Bronchial epithelial cell (primary cell): ENCODE measurements at regions not wholly inside any gene's neighbourhood (a gene's known extent, or its start where the extent isn't known, plus 50 kb on each side); places are given as distances from the start of the nearest gene placed in this dataset.

Experiments
- DNase-seq: peaks from one replicate; pipeline ENCODE4 v3.0.0-alpha.2; 2010; ENCODE audit warnings: low read depth
- FAIRE-seq: peaks from 2 replicates; lab custom pipeline; 2011; peaks lifted over from hg19 to GRCh38; lab: Jason Lieb, UNC
- H3K27me3 ChIP-seq: 2 replicates; pipeline ENCODE4 v1.5.1; 2011; ENCODE audit warnings: low read length; ENCODE audit not compliant: control insufficient read depth, insufficient read depth
- H3K36me3 ChIP-seq: 2 replicates; pipeline ENCODE4 v1.5.1; 2011; ENCODE audit warnings: low read length; ENCODE audit not compliant: control insufficient read depth, insufficient read depth
- H3K4me3 ChIP-seq: 2 replicates; pipeline ENCODE4 v1.5.1; 2011; ENCODE audit warnings: mild to moderate bottlenecking, low read depth, low read length, control low read depth
- CTCF ChIP-seq: IDR thresholded peaks from 2 replicates; pipeline ENCODE4 v1.5.1; 2011; ENCODE audit warnings: mild to moderate bottlenecking, moderate library complexity, low read length, control low read depth, inconsistent platforms; ENCODE audit not compliant: insufficient read depth, severe bottlenecking

- no peak overlapping the region for H3K4me3 ChIP-seq
- FAIRE-seq (no peak), DNase-seq (no peak)
- no peaks in the 10 kb centered on the region for H3K27me3 ChIP-seq
- TF ChIP-seq CTCF: no peak
- no peaks in the 10 kb centered on the region for H3K36me3 ChIP-seq
Observed at GRCh38 chr13:58985845-58986244, 1177.9 kb downstream of the DIAPH3 start.

DNA sequence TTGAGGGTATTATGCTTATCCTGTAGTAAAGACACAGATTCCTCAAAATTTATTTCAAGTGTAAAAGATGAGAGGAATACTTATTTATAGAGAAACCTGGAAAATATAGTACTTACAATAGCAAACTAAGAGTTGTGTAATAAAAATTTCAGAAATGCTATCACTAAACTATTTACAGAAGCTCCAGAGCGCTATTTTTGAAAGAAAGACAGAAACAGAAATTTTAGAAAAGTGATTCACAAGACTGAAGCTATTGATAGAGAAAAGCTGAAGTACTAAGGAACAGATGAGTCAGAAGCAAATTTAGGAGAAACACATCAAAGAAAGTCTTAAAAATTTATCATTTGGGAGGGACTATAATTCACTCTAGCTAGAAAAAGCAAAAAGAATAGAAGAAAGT lies 1174.2 kb downstream of the DIAPH3 start:
- no peak for DNase-seq
- Histone ChIP-seq H3K4me3 (no peak overlapping the region), H3K27me3 (no peaks in the 10 kb centered on the region), H3K36me3 (no peaks in the 10 kb centered on the region)
- no peak for TF ChIP-seq CTCF
- no peak for FAIRE-seq

DNA sequence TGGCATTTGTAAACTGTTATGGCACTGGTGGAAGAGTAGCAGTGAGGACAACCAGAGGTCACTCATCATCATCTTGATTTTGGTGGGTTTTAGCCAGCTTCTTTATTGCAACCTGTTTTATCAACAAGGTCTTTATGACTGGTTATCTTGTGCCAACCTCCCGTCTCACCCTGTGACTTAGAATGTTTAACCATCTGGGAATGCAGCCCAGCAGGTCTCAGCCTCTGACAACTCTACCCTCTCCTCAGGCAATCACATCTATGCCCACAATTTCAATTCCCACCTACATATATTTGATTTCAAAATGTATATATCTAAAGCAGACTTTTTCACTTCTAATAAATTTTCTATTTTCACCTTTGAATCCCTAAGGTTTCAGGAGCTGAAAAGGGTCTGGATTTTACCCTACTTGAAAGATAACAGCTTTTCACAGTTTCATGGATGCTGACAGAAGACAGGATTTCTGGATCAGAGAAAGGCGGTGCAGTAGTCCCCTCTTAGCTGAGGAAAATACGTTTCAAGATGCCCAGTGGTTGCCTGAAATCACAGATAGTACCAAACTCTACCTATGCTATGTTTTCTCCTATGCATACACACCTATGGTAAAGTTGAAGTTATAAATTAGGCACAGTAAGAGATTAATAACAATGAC lies 1171.8 kb downstream of the DIAPH3 start:
- DNase-seq (peak; percentile 33), FAIRE-seq (no peak)
- Histone ChIP-seq H3K4me3 (no peak overlapping the region), H3K36me3 (no peaks in the 10 kb centered on the region), H3K27me3 (no peaks in the 10 kb centered on the region)
- TF ChIP-seq CTCF: no peak

GRCh38 chr13:58992478-58993042 lies 1171.2 kb downstream of the DIAPH3 start:
- Histone ChIP-seq H3K27me3 (no peaks in the 10 kb centered on the region), H3K36me3 (no peaks in the 10 kb centered on the region), H3K4me3 (no peak overlapping the region)
- no peak for DNase-seq
- no peak for FAIRE-seq
- no peak for TF ChIP-seq CTCF

GRCh38 chr13:58994077-58994476 lies 1169.7 kb downstream of the DIAPH3 start:
- FAIRE-seq (no peak), DNase-seq (no peak)
- Histone ChIP-seq H3K27me3 (no peaks in the 10 kb centered on the region), H3K36me3 (no peaks in the 10 kb centered on the region), H3K4me3 (no peak overlapping the region)
- TF ChIP-seq CTCF: no peak

DNA sequence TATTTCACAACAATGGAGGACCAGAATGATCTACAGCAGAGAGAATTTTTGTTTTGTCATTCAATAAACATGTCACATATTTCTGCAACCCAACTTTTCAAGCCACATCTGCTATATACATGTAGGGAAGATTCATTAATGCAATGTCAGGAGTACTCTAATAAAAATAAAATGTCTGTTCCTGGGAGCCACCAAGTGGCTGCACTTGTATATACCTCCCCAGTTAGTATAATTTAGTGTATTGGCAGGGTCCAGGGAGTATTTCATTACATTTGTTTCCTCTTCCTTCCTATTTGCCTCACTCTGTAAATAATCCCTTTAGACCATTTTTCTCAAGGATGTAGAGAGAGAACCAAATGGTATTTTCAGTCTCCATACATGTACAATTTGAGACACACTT lies 1169.0 kb downstream of the DIAPH3 start:
- no peak for TF ChIP-seq CTCF
- Histone ChIP-seq H3K4me3 (no peak overlapping the region), H3K36me3 (no peaks in the 10 kb centered on the region), H3K27me3 (no peaks in the 10 kb centered on the region)
- DNase-seq (no peak), FAIRE-seq (no peak)
